ENCODE measurements at regions not wholly inside any gene's neighbourhood (a gene's known extent, or its start where the extent isn't known, plus 50 kb on each side); places are given as distances from the start of the nearest gene placed in this dataset.

DNA sequence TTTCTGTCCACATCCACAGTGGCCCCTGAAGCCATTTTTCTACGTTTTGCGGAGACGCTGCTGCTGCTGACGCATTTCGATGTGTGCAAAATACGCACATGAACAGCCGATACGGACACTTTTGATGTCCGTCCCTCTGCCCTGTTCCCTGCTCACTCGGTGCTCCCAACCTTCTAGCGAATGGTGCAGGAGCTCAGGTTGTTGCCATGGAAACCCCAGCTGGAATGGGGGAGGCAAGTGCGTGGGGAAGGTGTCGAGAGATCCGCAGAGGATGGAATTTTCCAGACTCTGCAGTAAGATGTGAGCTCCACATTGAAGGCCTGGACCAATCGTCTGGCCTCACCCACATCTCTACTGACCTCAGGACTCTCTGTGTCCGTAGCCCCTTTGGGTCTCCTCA, 109.2 kb upstream of the USP29 start:
- Histone ChIP-seq H3K9me3 (peaks cover 47% of the 10 kb centered on the region), H3K4me1 (no peaks in the 10 kb centered on the region), H3K27ac (no peak overlapping the region), H3K4me3 (no peak overlapping the region), H3K4me2 (no peak overlapping the region)
- ATAC-seq (no peak), FAIRE-seq (no peak), DNase-seq (ENCODE audit: low read depth in 1 of 2, low spot score in 1 of 2) (no peak)
- CTCF ChIA-PET, result interaction anchor here (1.0 kb wide), 1 partner anchor 107 kb away, joined by 3 read pairs; no protein-coding TSS in a partner anchor
- TF ChIP-seq, protein P1, sequence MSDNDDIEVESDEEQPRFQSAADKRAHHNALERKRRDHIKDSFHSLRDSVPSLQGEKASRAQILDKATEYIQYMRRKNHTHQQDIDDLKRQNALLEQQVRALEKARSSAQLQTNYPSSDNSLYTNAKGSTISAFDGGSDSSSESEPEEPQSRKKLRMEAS (IDR thresholded peaks at IDR 0.05), result no peak
- no peak for TF ChIP-seq FOXS1 (CRISPR knock-in tag; IDR thresholded peaks at IDR 0.05)
- TF ChIP-seq, protein P2, sequence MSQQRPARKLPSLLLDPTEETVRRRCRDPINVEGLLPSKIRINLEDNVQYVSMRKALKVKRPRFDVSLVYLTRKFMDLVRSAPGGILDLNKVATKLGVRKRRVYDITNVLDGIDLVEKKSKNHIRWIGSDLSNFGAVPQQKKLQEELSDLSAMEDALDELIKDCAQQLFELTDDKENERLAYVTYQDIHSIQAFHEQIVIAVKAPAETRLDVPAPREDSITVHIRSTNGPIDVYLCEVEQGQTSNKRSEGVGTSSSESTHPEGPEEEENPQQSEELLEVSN (IDR thresholded peaks at IDR 0.05; ENCODE audit: borderline replicate concordance, low read depth), result no peak
- no peak for TF ChIP-seq ATOH8 (CRISPR knock-in tag; IDR thresholded peaks at IDR 0.05; ENCODE audit: low read depth)
- TF ChIP-seq HOXA7 (CRISPR knock-in tag; IDR thresholded peaks at IDR 0.05), result no peak
- TF ChIP-seq, protein P3, sequence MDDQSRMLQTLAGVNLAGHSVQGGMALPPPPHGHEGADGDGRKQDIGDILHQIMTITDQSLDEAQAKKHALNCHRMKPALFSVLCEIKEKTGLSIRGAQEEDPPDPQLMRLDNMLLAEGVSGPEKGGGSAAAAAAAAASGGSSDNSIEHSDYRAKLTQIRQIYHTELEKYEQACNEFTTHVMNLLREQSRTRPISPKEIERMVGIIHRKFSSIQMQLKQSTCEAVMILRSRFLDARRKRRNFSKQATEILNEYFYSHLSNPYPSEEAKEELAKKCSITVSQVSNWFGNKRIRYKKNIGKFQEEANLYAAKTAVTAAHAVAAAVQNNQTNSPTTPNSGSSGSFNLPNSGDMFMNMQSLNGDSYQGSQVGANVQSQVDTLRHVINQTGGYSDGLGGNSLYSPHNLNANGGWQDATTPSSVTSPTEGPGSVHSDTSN (IDR thresholded peaks at IDR 0.05), result no peak
- TF ChIP-seq ELK1 (IDR thresholded peaks at IDR 0.05; ENCODE audit: low read depth, low read length), result no peak
- TF ChIP-seq NR3C1 (IDR thresholded peaks at IDR 0.05), result no peak
- TF ChIP-seq BCL3 (IDR thresholded peaks at IDR 0.05), result no peak
- TF ChIP-seq ZNF302 (CRISPR knock-in tag; IDR thresholded peaks at IDR 0.05), result no peak
- TF ChIP-seq TFCP2L1 (CRISPR knock-in tag; IDR thresholded peaks at IDR 0.05), result no peak
- TF ChIP-seq, protein P4, sequence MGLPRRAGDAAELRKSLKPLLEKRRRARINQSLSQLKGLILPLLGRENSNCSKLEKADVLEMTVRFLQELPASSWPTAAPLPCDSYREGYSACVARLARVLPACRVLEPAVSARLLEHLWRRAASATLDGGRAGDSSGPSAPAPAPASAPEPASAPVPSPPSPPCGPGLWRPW (IDR thresholded peaks at IDR 0.05), result no peak
- no peak for TF ChIP-seq GATA3 (IDR thresholded peaks at IDR 0.05; ENCODE audit: borderline replicate concordance)
- TF ChIP-seq CHD4 (IDR thresholded peaks at IDR 0.05; ENCODE audit: borderline replicate concordance), result no peak
- TF ChIP-seq ZSCAN20 (CRISPR knock-in tag; IDR thresholded peaks at IDR 0.05), result no peak
- TF ChIP-seq MAFK (IDR thresholded peaks at IDR 0.05; ENCODE audit: partially characterized antibody), result no peak
- no peak for TF ChIP-seq KDM5A (IDR thresholded peaks at IDR 0.05)
- TF ChIP-seq, protein P5, sequence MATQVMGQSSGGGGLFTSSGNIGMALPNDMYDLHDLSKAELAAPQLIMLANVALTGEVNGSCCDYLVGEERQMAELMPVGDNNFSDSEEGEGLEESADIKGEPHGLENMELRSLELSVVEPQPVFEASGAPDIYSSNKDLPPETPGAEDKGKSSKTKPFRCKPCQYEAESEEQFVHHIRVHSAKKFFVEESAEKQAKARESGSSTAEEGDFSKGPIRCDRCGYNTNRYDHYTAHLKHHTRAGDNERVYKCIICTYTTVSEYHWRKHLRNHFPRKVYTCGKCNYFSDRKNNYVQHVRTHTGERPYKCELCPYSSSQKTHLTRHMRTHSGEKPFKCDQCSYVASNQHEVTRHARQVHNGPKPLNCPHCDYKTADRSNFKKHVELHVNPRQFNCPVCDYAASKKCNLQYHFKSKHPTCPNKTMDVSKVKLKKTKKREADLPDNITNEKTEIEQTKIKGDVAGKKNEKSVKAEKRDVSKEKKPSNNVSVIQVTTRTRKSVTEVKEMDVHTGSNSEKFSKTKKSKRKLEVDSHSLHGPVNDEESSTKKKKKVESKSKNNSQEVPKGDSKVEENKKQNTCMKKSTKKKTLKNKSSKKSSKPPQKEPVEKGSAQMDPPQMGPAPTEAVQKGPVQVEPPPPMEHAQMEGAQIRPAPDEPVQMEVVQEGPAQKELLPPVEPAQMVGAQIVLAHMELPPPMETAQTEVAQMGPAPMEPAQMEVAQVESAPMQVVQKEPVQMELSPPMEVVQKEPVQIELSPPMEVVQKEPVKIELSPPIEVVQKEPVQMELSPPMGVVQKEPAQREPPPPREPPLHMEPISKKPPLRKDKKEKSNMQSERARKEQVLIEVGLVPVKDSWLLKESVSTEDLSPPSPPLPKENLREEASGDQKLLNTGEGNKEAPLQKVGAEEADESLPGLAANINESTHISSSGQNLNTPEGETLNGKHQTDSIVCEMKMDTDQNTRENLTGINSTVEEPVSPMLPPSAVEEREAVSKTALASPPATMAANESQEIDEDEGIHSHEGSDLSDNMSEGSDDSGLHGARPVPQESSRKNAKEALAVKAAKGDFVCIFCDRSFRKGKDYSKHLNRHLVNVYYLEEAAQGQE (IDR thresholded peaks at IDR 0.05), result no peak
- TF ChIP-seq CBX8 (IDR thresholded peaks at IDR 0.05), result no peak
- WGBS (ENCODE audit: missing lambda C conversion rate), result 43% methylated on average over 16 of the region's 16 CpGs
- POLR2A ChIA-PET, result no interaction called here

Data from A549 (cell line).